Suprapubic skin (tissue), 4 donors: ENCODE measurements at regions not wholly inside any gene's neighbourhood (a gene's known extent, or its start where the extent isn't known, plus 50 kb on each side); places are given as distances from the start of the nearest gene placed in this dataset.

ENCODE experiments used
- CTCF ChIP-seq, 2 donors: fragments of 200-600 bp in 1 of 2; fragments of 450-650 bp in 1 of 2; sonication (generic) in 1 of 2; IDR thresholded peaks; one replicate each; pipeline ENCODE4 v1.5.1; 2016 to 2019; ENCODE audit warnings: antibody characterized with exemption in 2 of 2, mild to moderate bottlenecking in 1 of 2, moderate library complexity in 1 of 2
- EP300 ChIP-seq: sonication (generic); formaldehyde crosslinking; IDR thresholded peaks from one replicate; pipeline ENCODE4 v1.6.1; 2017; ENCODE audit warnings: antibody characterized with exemption
- POLR2A ChIP-seq, 2 donors: fragments of 450-650 bp; IDR thresholded peaks; one replicate each; pipeline ENCODE4 v1.6.1; 2017; ENCODE audit warnings: antibody characterized with exemption in 2 of 2, mild to moderate bottlenecking in 2 of 2, moderate library complexity in 2 of 2
- POLR2AphosphoS5 ChIP-seq, 3 donors: sonication (generic); formaldehyde crosslinking; IDR thresholded peaks; one replicate each; pipeline ENCODE4 v1.6.1; 2017; ENCODE audit warnings: antibody characterized with exemption in 3 of 3

GRCh38 chr15:62835351-62835750 lies 207.2 kb upstream of the TPM1 start:
- TF ChIP-seq CTCF (IDR thresholded peaks at IDR 0.05): no peak
- no peak for TF ChIP-seq EP300
- no peak for TF ChIP-seq POLR2A (IDR thresholded peaks at IDR 0.05)
- TF ChIP-seq POLR2AphosphoS5 (IDR thresholded peaks at IDR 0.05): no peak
